ENCODE measurements at regions not wholly inside any gene's neighbourhood (a gene's known extent, or its start where the extent isn't known, plus 50 kb on each side); places are given as distances from the start of the nearest gene placed in this dataset.

DNA sequence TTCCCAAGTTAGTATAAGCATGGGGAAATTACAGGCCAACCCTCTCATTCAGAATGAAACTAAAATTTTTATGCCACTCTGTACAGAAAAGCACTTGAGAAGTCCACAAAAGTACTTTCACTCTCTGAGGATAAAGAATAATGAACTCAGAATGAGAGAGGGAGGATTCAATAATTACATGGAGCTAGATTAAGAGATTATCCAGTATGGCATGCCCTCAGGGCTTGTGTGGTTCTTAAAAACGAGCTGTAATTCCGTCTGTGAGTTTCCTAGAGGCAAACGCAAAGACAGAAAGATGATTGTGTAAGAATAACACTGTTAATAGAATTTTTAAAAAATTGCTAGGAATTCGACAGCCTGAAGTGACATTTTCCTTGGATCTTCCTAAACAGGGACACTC, 126.8 kb upstream of the PTCH1 start:
- no peak overlapping the region for H3K4me3 ChIP-seq (replicated peaks in 1 of 2; ENCODE audit: low read depth in 2 of 2, low read length in 2 of 2)
- no peak for DNase-seq (ENCODE audit: low read depth in 2 of 2)
- no peak for TF ChIP-seq CTCF (IDR thresholded peaks at IDR 0.05; ENCODE audit: low read depth, low read length)

GRCh38 chr9:95642189-95642588, 125.4 kb upstream of the PTCH1 start:
- no peak for DNase-seq (ENCODE audit: low read depth in 2 of 2)
- no peak for TF ChIP-seq CTCF (IDR thresholded peaks at IDR 0.05; ENCODE audit: low read depth, low read length)
- no peak overlapping the region for H3K4me3 ChIP-seq (replicated peaks in 1 of 2; ENCODE audit: low read depth in 2 of 2, low read length in 2 of 2)

- no peak overlapping the region for H3K4me3 ChIP-seq (replicated peaks in 1 of 2; ENCODE audit: low read depth in 2 of 2, low read length in 2 of 2)
- peak; percentile 12 to 23 for DNase-seq (ENCODE audit: low read depth in 2 of 2)
- TF ChIP-seq CTCF (IDR thresholded peaks at IDR 0.05; ENCODE audit: low read depth, low read length): no peak
These were observed 124.8 kb upstream of the PTCH1 start for GRCh38 chr9:95641586-95641985.

- no peak overlapping the region for H3K4me3 ChIP-seq (replicated peaks in 1 of 2; ENCODE audit: low read depth in 2 of 2, low read length in 2 of 2)
- TF ChIP-seq CTCF (IDR thresholded peaks at IDR 0.05; ENCODE audit: low read depth, low read length): no peak
- no peak for DNase-seq (ENCODE audit: low read depth in 2 of 2)
These were observed 123.6 kb upstream of the PTCH1 start for GRCh38 chr9:95640336-95640735.

- no peak for DNase-seq (ENCODE audit: low read depth in 2 of 2)
- TF ChIP-seq CTCF (IDR thresholded peaks at IDR 0.05; ENCODE audit: low read depth, low read length): no peak
- no peak overlapping the region for H3K4me3 ChIP-seq (replicated peaks in 1 of 2; ENCODE audit: low read depth in 2 of 2, low read length in 2 of 2)
These were observed 119.4 kb upstream of the PTCH1 start for GRCh38 chr9:95635986-95636671.

DNA sequence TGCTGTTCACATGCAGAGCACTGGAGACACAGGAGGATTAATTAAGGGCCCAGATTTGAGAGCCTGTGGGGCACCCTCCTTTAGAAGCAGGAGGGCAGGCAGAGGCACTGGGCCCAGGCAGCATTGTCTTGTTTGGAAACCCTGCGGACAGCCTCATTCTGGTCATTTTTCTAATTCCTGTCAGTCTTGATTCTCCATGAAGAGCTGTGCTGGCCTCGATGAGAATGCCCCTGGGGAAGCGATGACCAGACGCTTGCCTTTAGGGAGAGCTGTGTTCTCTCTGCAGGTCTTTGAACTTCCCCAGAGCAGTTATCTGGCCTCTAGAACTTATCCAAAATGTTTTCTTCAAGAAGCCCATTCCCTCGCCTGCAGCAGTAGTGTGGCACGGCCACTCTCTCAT, 117.8 kb upstream of the PTCH1 start:
- H3K4me3 ChIP-seq (replicated peaks in 1 of 2; ENCODE audit: low read depth in 2 of 2, low read length in 2 of 2): no peak overlapping the region
- DNase-seq (ENCODE audit: low read depth in 2 of 2): no peak
- TF ChIP-seq CTCF (IDR thresholded peaks at IDR 0.05; ENCODE audit: low read depth, low read length): no peak

GRCh38 chr9:95634114-95634513, 117.3 kb upstream of the PTCH1 start:
- no peak for DNase-seq (ENCODE audit: low read depth in 2 of 2)
- TF ChIP-seq CTCF (IDR thresholded peaks at IDR 0.05; ENCODE audit: low read depth, low read length): no peak

More at GRCh38 chr9:95634114-95634513, 117.3 kb upstream of the PTCH1 start:
- H3K4me3 ChIP-seq (replicated peaks in 1 of 2; ENCODE audit: low read depth in 2 of 2, low read length in 2 of 2): no peak overlapping the region

Data from cardiac fibroblast (primary cell).